SK-N-SH (cell line): ENCODE measurements at regions not wholly inside any gene's neighbourhood (a gene's known extent, or its start where the extent isn't known, plus 50 kb on each side); places are given as distances from the start of the nearest gene placed in this dataset.

Source experiments
- CTCF ChIA-PET: fragments of 300-600, 350-600 bp; formaldehyde crosslinking; extraction: SDS; loops from one replicate; lab custom pipeline; 2021; lab: Yijun Ruan, JAX
- POLR2A ChIA-PET: fragments of 350-600 bp; sonication (Branson Sonifier 250); formaldehyde crosslinking; extraction: SDS; loops from one replicate; lab custom pipeline; 2020; ENCODE audit warnings: antibody characterized with exemption, inconsistent platforms; lab: Yijun Ruan, JAX
- DNase-seq: peaks from one replicate; pipeline ENCODE4 v3.0.0; 2012
- H2AFZ ChIP-seq: fragments of 200-600 bp; sonication (generic); 2 replicates; pipeline ENCODE4 v1.8.1; 2016; ENCODE audit warnings: antibody characterized with exemption, mild to moderate bottlenecking, low read depth
- H3F3A ChIP-seq: fragments of 200-600 bp; sonication (generic); replicated peaks from 2 replicates; pipeline ENCODE3; 2016; ENCODE audit warnings: antibody characterized with exemption, mild to moderate bottlenecking; ENCODE audit not compliant: insufficient read depth
- H3K27ac ChIP-seq, 2 experiments: fragments of 200-500 bp in 1 of 2; fragments of 200-600 bp in 1 of 2; sonication (Bioruptor generic) in 1 of 2; sonication (generic), shearing (Covaris generic) in 1 of 2; 2 replicates each; pipeline versions ENCODE4 v1.5.1 to v1.6.1; 2014 to 2016; ENCODE audit warnings: low read depth in 2 of 2, inconsistent platforms in 1 of 2, low read length in 1 of 2, mild to moderate bottlenecking in 1 of 2, mixed read lengths in 1 of 2
- H3K27me3 ChIP-seq: fragments of 200-600 bp; sonication (generic), shearing (Covaris generic); 2 replicates; pipeline ENCODE4 v1.6.1; 2016; ENCODE audit warnings: mixed run types; ENCODE audit not compliant: insufficient read depth
- H3K36me3 ChIP-seq, 2 experiments: fragments of 200-500 bp in 1 of 2; fragments of 200-600 bp in 1 of 2; sonication (Bioruptor generic) in 1 of 2; sonication (generic) in 1 of 2; replicated peaks in 1 of 2; 2 replicates each; pipeline versions ENCODE3 to v1.5.1; 2014 to 2016; ENCODE audit warnings: low read length in 1 of 2, mild to moderate bottlenecking in 1 of 2; ENCODE audit not compliant: insufficient read depth in 2 of 2, control insufficient read depth in 1 of 2
- H3K4me1 ChIP-seq, 2 experiments: fragments of 200-500 bp in 1 of 2; fragments of 200-600 bp in 1 of 2; sonication (Bioruptor generic) in 1 of 2; sonication (generic), shearing (Covaris generic) in 1 of 2; 2 replicates each; pipeline versions ENCODE4 v1.5.1 to v1.6.1; 2014 to 2016; ENCODE audit warnings: low read depth in 1 of 2, low read length in 1 of 2, mixed run types in 1 of 2; ENCODE audit not compliant: insufficient read depth in 2 of 2, control insufficient read depth in 1 of 2
- H3K4me2 ChIP-seq: fragments of 200-600 bp; sonication (generic), shearing (Covaris generic); 2 replicates; pipeline ENCODE4 v1.6.1; 2017; ENCODE audit warnings: mixed run types
- H3K4me3 ChIP-seq, 2 experiments: fragments of 200-500 bp in 1 of 2; fragments of 200-600 bp in 1 of 2; sonication (Bioruptor generic) in 1 of 2; sonication (generic), shearing (Covaris generic) in 1 of 2; 2 replicates each; pipeline versions ENCODE4 v1.5.1 to v1.8.1; 2014 to 2016; ENCODE audit warnings: low read depth in 2 of 2, inconsistent platforms in 1 of 2, low read length in 1 of 2, mild to moderate bottlenecking in 1 of 2, mixed read lengths in 1 of 2, moderate library complexity in 1 of 2
- H3K79me2 ChIP-seq: fragments of 200-600 bp; sonication (generic); 2 replicates; pipeline ENCODE4 v1.8.1; 2017; ENCODE audit warnings: mild to moderate bottlenecking; ENCODE audit not compliant: insufficient read depth
- H3K9ac ChIP-seq: fragments of 200-600 bp; sonication (generic); 2 replicates; pipeline ENCODE4 v1.6.1; 2017; ENCODE audit warnings: mixed run types
- H3K9me2 ChIP-seq: fragments of 200-600 bp; sonication (generic); 2 replicates; pipeline ENCODE4 v1.6.1; 2017; ENCODE audit warnings: mixed run types
- H3K9me3 ChIP-seq: fragments of 200-600 bp; sonication (generic); 2 replicates; pipeline ENCODE4 v1.6.1; 2017; ENCODE audit warnings: mixed run types, mild to moderate bottlenecking, moderate library complexity
- H4K20me1 ChIP-seq: fragments of 200-600 bp; sonication (generic); 2 replicates; pipeline ENCODE4 v1.6.1; 2017; ENCODE audit warnings: mild to moderate bottlenecking, mixed run types; ENCODE audit not compliant: insufficient read depth
- ELF1 ChIP-seq: IDR thresholded peaks from 2 replicates; pipeline ENCODE4 v1.4.0; 2012
- EZH2phosphoT487 ChIP-seq: fragments of 200-600 bp; sonication (generic); IDR thresholded peaks from 2 replicates; pipeline ENCODE4 v1.6.1; 2017; ENCODE audit warnings: low read depth, mixed run types, mild to moderate bottlenecking, antibody characterized with exemption, moderate library complexity, borderline replicate concordance
- FOSL2 ChIP-seq: IDR thresholded peaks from 2 replicates; pipeline ENCODE4 v1.4.0; 2012; ENCODE audit warnings: low read depth, mild to moderate bottlenecking, moderate library complexity, borderline replicate concordance
- FOXJ3 ChIP-seq: sonication (generic); formaldehyde crosslinking; IDR thresholded peaks from 2 replicates; pipeline ENCODE4 v1.5.1; 2020; ENCODE audit warnings: mild to moderate bottlenecking, missing genetic modification reagents
- GATA2 ChIP-seq: sonication (generic); formaldehyde crosslinking; IDR thresholded peaks from 2 replicates; pipeline ENCODE4 v1.5.0; 2020; ENCODE audit warnings: mild to moderate bottlenecking, missing genetic modification reagents
- MAX ChIP-seq: IDR thresholded peaks from 2 replicates; pipeline ENCODE4 v1.4.0; 2012; ENCODE audit warnings: low read depth
- MEF2A ChIP-seq: IDR thresholded peaks from 2 replicates; pipeline ENCODE4 v1.4.0; 2012; ENCODE audit warnings: low read depth, borderline replicate concordance
- NFIC ChIP-seq: IDR thresholded peaks from 2 replicates; pipeline ENCODE4 v1.4.0; 2012; ENCODE audit warnings: borderline replicate concordance
- NRF1 ChIP-seq: IDR thresholded peaks from 2 replicates; pipeline ENCODE4 v1.6.1; 2012; ENCODE audit warnings: low read depth, mild to moderate bottlenecking, low read length
- PBX3 ChIP-seq: IDR thresholded peaks from 2 replicates; pipeline ENCODE4; 2012
- POLR2AphosphoS5 ChIP-seq: IDR thresholded peaks from 2 replicates; pipeline ENCODE4 v1.6.1; 2012; ENCODE audit warnings: low read depth, low read length
- RAD21 ChIP-seq: IDR thresholded peaks from 2 replicates; pipeline ENCODE4 v1.6.1; 2012; ENCODE audit warnings: mild to moderate bottlenecking, low read length
- REST ChIP-seq: IDR thresholded peaks from 2 replicates; pipeline ENCODE4 v1.6.1; 2012; ENCODE audit warnings: mild to moderate bottlenecking, low read depth, low read length, moderate library complexity
- RFX5 ChIP-seq: IDR thresholded peaks from 2 replicates; pipeline ENCODE4 v1.6.1; 2012; ENCODE audit warnings: mild to moderate bottlenecking, improper control_type of control experiment, low read length
- SIN3A ChIP-seq: IDR thresholded peaks from 2 replicates; pipeline ENCODE4 v1.6.1; 2012; ENCODE audit warnings: low read depth, mild to moderate bottlenecking, low read length, moderate library complexity, borderline replicate concordance
- SMC3 ChIP-seq: IDR thresholded peaks from 2 replicates; pipeline ENCODE4 v1.6.1; 2012; ENCODE audit warnings: low read depth, low read length, improper control_type of control experiment
- TAF1 ChIP-seq: IDR thresholded peaks from 2 replicates; pipeline ENCODE4 v1.6.1; 2012; ENCODE audit warnings: low read depth, mild to moderate bottlenecking, low read length, moderate library complexity, borderline replicate concordance
- USF1 ChIP-seq: IDR thresholded peaks from 2 replicates; pipeline ENCODE4 v1.4.0; 2012; ENCODE audit warnings: low read depth, borderline replicate concordance
- YY1 ChIP-seq: IDR thresholded peaks from 2 replicates; pipeline ENCODE4 v1.4.0; 2012; ENCODE audit warnings: low read depth, mild to moderate bottlenecking
- WGBS: methylation state at CpG from one replicate; pipeline ENCODE4 v1.1.6; 2017; ENCODE audit warnings: low lambda C conversion rate; 5-methylcytosine and 5-hydroxymethylcytosine counted together
- TF ChIP-seq, protein P1 (sequence below): fragments of 150-350 bp; IDR thresholded peaks from 2 replicates; pipeline ENCODE4 v1.6.1; 2016; ENCODE audit warnings: mild to moderate bottlenecking, low read depth, low read length

DNA sequence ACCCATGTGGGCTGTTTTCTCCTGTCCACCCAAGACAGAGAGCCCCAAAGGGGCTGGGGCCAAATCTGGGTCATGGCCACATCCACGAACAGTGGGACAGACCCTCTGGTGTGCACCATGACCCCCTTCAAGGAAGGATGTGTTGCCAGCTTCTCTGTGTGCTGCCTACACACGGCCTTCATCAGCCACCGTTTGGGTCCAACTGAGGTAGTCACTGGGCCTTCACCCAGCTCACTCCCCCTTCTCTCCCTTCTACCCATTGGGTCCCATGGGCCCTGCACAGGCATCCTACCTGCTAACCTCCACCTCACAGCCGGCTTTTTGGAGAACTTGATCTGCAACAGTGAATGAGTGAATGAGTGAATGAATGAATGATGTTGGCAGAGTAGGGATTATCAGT, 1484.9 kb downstream of the BRD1 start:
- no peaks in the 10 kb centered on the region for H3K9me2 ChIP-seq
- no peak overlapping the region for H3K4me3 ChIP-seq
- H3K27me3 ChIP-seq: no peaks in the 10 kb centered on the region; the same call in 1 of the 2 replicates
- POLR2A ChIA-PET: no interaction called here
- no peaks in the 10 kb centered on the region for H4K20me1 ChIP-seq
- no peak for DNase-seq
- H3K27ac ChIP-seq: no peak overlapping the region
- no peaks in the 10 kb centered on the region for H3K4me1 ChIP-seq
- no peaks in the 10 kb centered on the region for H3F3A ChIP-seq
- H3K36me3 ChIP-seq: no peaks in the 10 kb centered on the region
- H3K79me2 ChIP-seq: no peaks in the 10 kb centered on the region
- H3K9ac ChIP-seq: no peak overlapping the region
- H2AFZ ChIP-seq: no peak overlapping the region
- H3K4me2 ChIP-seq: no peak overlapping the region
- CTCF ChIA-PET: no interaction called here
- H3K9me3 ChIP-seq: no peaks in the 10 kb centered on the region
- 40% methylated on average over 1 of the region's 4 CpGs for WGBS
- TF ChIP-seq TAF1 (no peak), YY1 (no peak), FOXJ3 (no peak), SIN3A (no peak), POLR2AphosphoS5 (no peak), MAX (no peak), MEF2A (no peak), GATA2 (CRISPR knock-in tag) (no peak), NFIC (no peak), NRF1 (no peak), SMC3 (no peak), FOSL2 (no peak), ELF1 (no peak), USF1 (no peak), RFX5 (no peak), EZH2phosphoT487 (no peak), PBX3 (no peak), RAD21 (no peak), REST (no peak)
- TF ChIP-seq, protein P1, sequence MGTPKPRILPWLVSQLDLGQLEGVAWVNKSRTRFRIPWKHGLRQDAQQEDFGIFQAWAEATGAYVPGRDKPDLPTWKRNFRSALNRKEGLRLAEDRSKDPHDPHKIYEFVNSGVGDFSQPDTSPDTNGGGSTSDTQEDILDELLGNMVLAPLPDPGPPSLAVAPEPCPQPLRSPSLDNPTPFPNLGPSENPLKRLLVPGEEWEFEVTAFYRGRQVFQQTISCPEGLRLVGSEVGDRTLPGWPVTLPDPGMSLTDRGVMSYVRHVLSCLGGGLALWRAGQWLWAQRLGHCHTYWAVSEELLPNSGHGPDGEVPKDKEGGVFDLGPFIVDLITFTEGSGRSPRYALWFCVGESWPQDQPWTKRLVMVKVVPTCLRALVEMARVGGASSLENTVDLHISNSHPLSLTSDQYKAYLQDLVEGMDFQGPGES: no peak
